Erythroblast (primary cell): ENCODE measurements at regions not wholly inside any gene's neighbourhood (a gene's known extent, or its start where the extent isn't known, plus 50 kb on each side); places are given as distances from the start of the nearest gene placed in this dataset.
A peak's percentile ranks its signal among the peaks of the same experiment; 100 is the strongest.

ENCODE experiments used
- DNase-seq, 2 experiments: peaks; one replicate each; lab custom pipeline; 2025; lab: John Stamatoyannopoulos, UW
- GATA1 ChIP-seq: IDR thresholded peaks from 2 replicates; pipeline ENCODE4 v1.6.1; 2011; ENCODE audit warnings: low read depth, mild to moderate bottlenecking, control low read depth, low read length, moderate library complexity
- POLR2A ChIP-seq: IDR thresholded peaks from 2 replicates; pipeline ENCODE4 v1.6.1; 2011; ENCODE audit warnings: mild to moderate bottlenecking, low read length

GRCh38 chr9:115939065-115939765 is 214.4 kb upstream of the PAPPA start:
- TF ChIP-seq POLR2A = no peak
- TF ChIP-seq GATA1 = no peak
- no peak for DNase-seq

- DNase-seq = no peak
- TF ChIP-seq POLR2A = no peak
- no peak for TF ChIP-seq GATA1
Measured at GRCh38 chr9:115941561-115942315, 211.9 kb upstream of the PAPPA start.

- TF ChIP-seq POLR2A = no peak
- TF ChIP-seq GATA1 = no peak
- no peak for DNase-seq
Measured at GRCh38 chr9:115943431-115944165, 210.0 kb upstream of the PAPPA start.

- TF ChIP-seq POLR2A = no peak
- TF ChIP-seq GATA1 = no peak
- DNase-seq = peak in 1 of 2 experiments; percentile 4
Measured at GRCh38 chr9:115944166-115944948, 209.2 kb upstream of the PAPPA start.

GRCh38 chr9:115945009-115945431 is 208.6 kb upstream of the PAPPA start:
- TF ChIP-seq POLR2A (no peak), GATA1 (no peak)
- no peak for DNase-seq

GRCh38 chr9:115946530-115946929 is 207.1 kb upstream of the PAPPA start:
- no peak for DNase-seq
- no peak for TF ChIP-seq GATA1

- no peak for DNase-seq
- TF ChIP-seq POLR2A = no peak
- TF ChIP-seq GATA1 = no peak
Measured at GRCh38 chr9:115951977-115952376, 201.6 kb upstream of the PAPPA start.

GRCh38 chr9:115952430-115953292 is 200.9 kb upstream of the PAPPA start:
- TF ChIP-seq POLR2A = no peak
- no peak for TF ChIP-seq GATA1
- no peak for DNase-seq

GRCh38 chr9:115956371-115956770 is 197.2 kb upstream of the PAPPA start:
- DNase-seq = no peak
- TF ChIP-seq POLR2A = no peak
- TF ChIP-seq GATA1 = no peak

- DNase-seq = no peak
- TF ChIP-seq GATA1 (no peak), POLR2A (no peak)
Measured at GRCh38 chr9:115957585-115957984, 196.0 kb upstream of the PAPPA start.

- DNase-seq = no peak
- TF ChIP-seq GATA1 = no peak
- TF ChIP-seq POLR2A = no peak
Measured at GRCh38 chr9:115964710-115965347, 188.8 kb upstream of the PAPPA start.

GRCh38 chr9:115966660-115967059 is 186.9 kb upstream of the PAPPA start:
- no peak for DNase-seq
- TF ChIP-seq GATA1 (no peak), POLR2A (no peak)

- no peak for DNase-seq
- TF ChIP-seq POLR2A = no peak
- TF ChIP-seq GATA1 = no peak
Measured at GRCh38 chr9:115969096-115969495, 184.5 kb upstream of the PAPPA start.
